ENCODE measurements at regions not wholly inside any gene's neighbourhood (a gene's known extent, or its start where the extent isn't known, plus 50 kb on each side); places are given as distances from the start of the nearest gene placed in this dataset.
"Not testable (repeated sequence)": the region's sequence is repeated elsewhere in the genome, so short reads cannot be mapped to it uniquely, and the experiment has no call there.

- no peaks in the 10 kb centered on the region for H3K27me3 ChIP-seq (ENCODE audit: control insufficient read depth, insufficient read depth, low read length, poor library complexity, severe bottlenecking)
- no peaks in the 10 kb centered on the region for H3K36me3 ChIP-seq (ENCODE audit: control insufficient read depth, insufficient read depth, low read length)
- H3K4me3 ChIP-seq (ENCODE audit: insufficient read depth, low read depth, low read length), result no peak overlapping the region
- no peak overlapping the region for H3K27ac ChIP-seq (ENCODE audit: insufficient read depth, low read depth, low read length, poor library complexity, severe bottlenecking)
- H3K9me3 ChIP-seq (ENCODE audit: control insufficient read depth, low read length), result no peaks in the 10 kb centered on the region
- H3K4me1 ChIP-seq (ENCODE audit: control insufficient read depth, insufficient read depth, low read length), result peaks cover 8% of the 10 kb centered on the region
- WGBS, 2 experiments, result 96 to 97% methylated on average over 7 of the region's 7 CpGs
Measured at GRCh38 chr20:47931443-47931842, 146.2 kb upstream of the SULF2 start.

GRCh38 chr20:47931002-47931401, 145.7 kb upstream of the SULF2 start:
- H3K36me3 ChIP-seq (ENCODE audit: control insufficient read depth, insufficient read depth, low read length), result no peaks in the 10 kb centered on the region
- no peaks in the 10 kb centered on the region for H3K27me3 ChIP-seq (ENCODE audit: control insufficient read depth, insufficient read depth, low read length, poor library complexity, severe bottlenecking)
- H3K4me3 ChIP-seq (ENCODE audit: insufficient read depth, low read depth, low read length), result no peak overlapping the region
- H3K27ac ChIP-seq (ENCODE audit: insufficient read depth, low read depth, low read length, poor library complexity, severe bottlenecking), result no peak overlapping the region
- H3K4me1 ChIP-seq (ENCODE audit: control insufficient read depth, insufficient read depth, low read length), result peaks cover 8% of the 10 kb centered on the region
- 93 to 97% methylated on average over 2 of the region's 2 CpGs for WGBS, 2 experiments
- no peaks in the 10 kb centered on the region for H3K9me3 ChIP-seq (ENCODE audit: control insufficient read depth, low read length)

GRCh38 chr20:47929368-47930115, 144.3 kb upstream of the SULF2 start:
- no peaks in the 10 kb centered on the region for H3K9me3 ChIP-seq (ENCODE audit: control insufficient read depth, low read length)
- H3K4me3 ChIP-seq (ENCODE audit: insufficient read depth, low read depth, low read length), result no peak overlapping the region
- H3K27ac ChIP-seq (ENCODE audit: insufficient read depth, low read depth, low read length, poor library complexity, severe bottlenecking), result no peak overlapping the region
- WGBS, 2 experiments, result 76 to 77% methylated on average over 5 to 6 of the region's 6 CpGs
- no peaks in the 10 kb centered on the region for H3K36me3 ChIP-seq (ENCODE audit: control insufficient read depth, insufficient read depth, low read length)
- peaks cover 8% of the 10 kb centered on the region for H3K4me1 ChIP-seq (ENCODE audit: control insufficient read depth, insufficient read depth, low read length)
- H3K27me3 ChIP-seq (ENCODE audit: control insufficient read depth, insufficient read depth, low read length, poor library complexity, severe bottlenecking), result no peaks in the 10 kb centered on the region

GRCh38 chr20:47927944-47928343, 142.7 kb upstream of the SULF2 start:
- Histone ChIP-seq H3K9me3 (ENCODE audit: control insufficient read depth, low read length) (no peaks in the 10 kb centered on the region), H3K27ac (ENCODE audit: insufficient read depth, low read depth, low read length, poor library complexity, severe bottlenecking) (no peak overlapping the region), H3K36me3 (ENCODE audit: control insufficient read depth, insufficient read depth, low read length) (no peaks in the 10 kb centered on the region), H3K4me1 (ENCODE audit: control insufficient read depth, insufficient read depth, low read length) (peaks cover 8% of the 10 kb centered on the region), H3K27me3 (ENCODE audit: control insufficient read depth, insufficient read depth, low read length, poor library complexity, severe bottlenecking) (no peaks in the 10 kb centered on the region), H3K4me3 (ENCODE audit: insufficient read depth, low read depth, low read length) (no peak overlapping the region)

- H3K4me3 ChIP-seq (ENCODE audit: insufficient read depth, low read depth, low read length), result no peak overlapping the region
- H3K36me3 ChIP-seq (ENCODE audit: control insufficient read depth, insufficient read depth, low read length), result no peaks in the 10 kb centered on the region
- no peaks in the 10 kb centered on the region for H3K27me3 ChIP-seq (ENCODE audit: control insufficient read depth, insufficient read depth, low read length, poor library complexity, severe bottlenecking)
- no peaks in the 10 kb centered on the region for H3K9me3 ChIP-seq (ENCODE audit: control insufficient read depth, low read length)
- 94% methylated on average over 5 of the region's 5 CpGs for WGBS, 2 experiments
- no peak overlapping the region for H3K27ac ChIP-seq (ENCODE audit: insufficient read depth, low read depth, low read length, poor library complexity, severe bottlenecking)
- peaks cover 8% of the 10 kb centered on the region for H3K4me1 ChIP-seq (ENCODE audit: control insufficient read depth, insufficient read depth, low read length)
Measured at GRCh38 chr20:47927385-47927851, 142.1 kb upstream of the SULF2 start.

- 91 to 96% methylated on average over 4 of the region's 4 CpGs for WGBS, 2 experiments
- Histone ChIP-seq H3K36me3 (ENCODE audit: control insufficient read depth, insufficient read depth, low read length) (no peaks in the 10 kb centered on the region), H3K9me3 (ENCODE audit: control insufficient read depth, low read length) (no peaks in the 10 kb centered on the region), H3K4me1 (ENCODE audit: control insufficient read depth, insufficient read depth, low read length) (peaks cover 8% of the 10 kb centered on the region), H3K27ac (ENCODE audit: insufficient read depth, low read depth, low read length, poor library complexity, severe bottlenecking) (no peak overlapping the region), H3K27me3 (ENCODE audit: control insufficient read depth, insufficient read depth, low read length, poor library complexity, severe bottlenecking) (no peaks in the 10 kb centered on the region), H3K4me3 (ENCODE audit: insufficient read depth, low read depth, low read length) (no peak overlapping the region)
Measured at GRCh38 chr20:47926731-47927130, 141.4 kb upstream of the SULF2 start.

GRCh38 chr20:47925593-47925992, 140.3 kb upstream of the SULF2 start:
- Histone ChIP-seq H3K4me3 (ENCODE audit: insufficient read depth, low read depth, low read length) (no peak overlapping the region), H3K27ac (ENCODE audit: insufficient read depth, low read depth, low read length, poor library complexity, severe bottlenecking) (no peak overlapping the region), H3K36me3 (ENCODE audit: control insufficient read depth, insufficient read depth, low read length) (no peaks in the 10 kb centered on the region), H3K4me1 (ENCODE audit: control insufficient read depth, insufficient read depth, low read length) (peaks cover 8% of the 10 kb centered on the region), H3K9me3 (ENCODE audit: control insufficient read depth, low read length) (no peaks in the 10 kb centered on the region), H3K27me3 (ENCODE audit: control insufficient read depth, insufficient read depth, low read length, poor library complexity, severe bottlenecking) (no peaks in the 10 kb centered on the region)
- WGBS, 2 experiments, result 65 to 75% methylated on average over 3 of the region's 3 CpGs

- no peaks in the 10 kb centered on the region for H3K36me3 ChIP-seq (ENCODE audit: control insufficient read depth, insufficient read depth, low read length)
- H3K27ac ChIP-seq (ENCODE audit: insufficient read depth, low read depth, low read length, poor library complexity, severe bottlenecking), result no peak overlapping the region
- WGBS, 2 experiments, result 90 to 97% methylated on average over 3 to 4 of the region's 4 CpGs
- H3K4me3 ChIP-seq (ENCODE audit: insufficient read depth, low read depth, low read length), result no peak overlapping the region
- no peaks in the 10 kb centered on the region for H3K27me3 ChIP-seq (ENCODE audit: control insufficient read depth, insufficient read depth, low read length, poor library complexity, severe bottlenecking)
- H3K4me1 ChIP-seq (ENCODE audit: control insufficient read depth, insufficient read depth, low read length), result no peaks in the 10 kb centered on the region
- H3K9me3 ChIP-seq (ENCODE audit: control insufficient read depth, low read length), result no peaks in the 10 kb centered on the region
Measured at GRCh38 chr20:47922269-47922668, 137.0 kb upstream of the SULF2 start.

GRCh38 chr20:47921829-47922228, 136.5 kb upstream of the SULF2 start:
- not testable (repeated sequence) for H3K36me3 ChIP-seq (ENCODE audit: control insufficient read depth, insufficient read depth, low read length); H3K27ac ChIP-seq (ENCODE audit: insufficient read depth, low read depth, low read length, poor library complexity, severe bottlenecking); H3K4me1 ChIP-seq (ENCODE audit: control insufficient read depth, insufficient read depth, low read length); H3K4me3 ChIP-seq (ENCODE audit: insufficient read depth, low read depth, low read length); H3K9me3 ChIP-seq (ENCODE audit: control insufficient read depth, low read length); H3K27me3 ChIP-seq (ENCODE audit: control insufficient read depth, insufficient read depth, low read length, poor library complexity, severe bottlenecking)
- 91 to 95% methylated on average over 7 to 9 of the region's 9 CpGs for WGBS, 2 experiments

GRCh38 chr20:47921408-47921807, 136.1 kb upstream of the SULF2 start:
- no peak overlapping the region for H3K4me3 ChIP-seq (ENCODE audit: insufficient read depth, low read depth, low read length)
- 92% methylated on average over 6 of the region's 6 CpGs for WGBS, 2 experiments
- H3K4me1 ChIP-seq (ENCODE audit: control insufficient read depth, insufficient read depth, low read length), result no peaks in the 10 kb centered on the region
- no peaks in the 10 kb centered on the region for H3K9me3 ChIP-seq (ENCODE audit: control insufficient read depth, low read length)
- no peaks in the 10 kb centered on the region for H3K36me3 ChIP-seq (ENCODE audit: control insufficient read depth, insufficient read depth, low read length)
- no peak overlapping the region for H3K27ac ChIP-seq (ENCODE audit: insufficient read depth, low read depth, low read length, poor library complexity, severe bottlenecking)
- no peaks in the 10 kb centered on the region for H3K27me3 ChIP-seq (ENCODE audit: control insufficient read depth, insufficient read depth, low read length, poor library complexity, severe bottlenecking)
